ENCODE measurements at regions not wholly inside any gene's neighbourhood (a gene's known extent, or its start where the extent isn't known, plus 50 kb on each side); places are given as distances from the start of the nearest gene placed in this dataset.
"Not testable (repeated sequence)": the region's sequence is repeated elsewhere in the genome, so short reads cannot be mapped to it uniquely, and the experiment has no call there.

DNA sequence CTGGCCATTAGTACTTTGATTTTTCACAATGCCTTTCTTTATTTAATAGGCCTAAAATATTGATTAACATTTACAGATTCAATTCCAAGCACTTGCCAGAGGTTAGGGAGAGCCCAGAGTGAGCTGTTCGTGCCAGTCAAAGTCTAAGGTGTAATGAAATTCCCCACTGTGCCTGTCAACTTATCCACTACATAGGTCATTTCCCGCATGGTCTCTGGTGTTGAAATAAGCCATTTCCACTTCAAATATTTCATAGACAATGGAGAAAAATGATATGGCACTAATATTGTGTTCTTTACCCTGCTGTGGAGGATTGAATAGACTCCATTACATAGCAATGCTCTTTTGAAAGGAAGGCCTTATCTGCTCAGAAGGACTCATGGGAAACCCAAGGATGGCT is 978.1 kb upstream of the CELF2 start:
- no peaks in the 10 kb centered on the region for H3K4me1 Mint-ChIP-seq
- H3K4me3 Mint-ChIP-seq, result no peak overlapping the region
- peaks cover 8% of the 10 kb centered on the region for H3K27me3 Mint-ChIP-seq
- H3K36me3 Mint-ChIP-seq (ENCODE audit: low read depth), result no peaks in the 10 kb centered on the region
- H3K27ac Mint-ChIP-seq, result no peak overlapping the region
- ATAC-seq (replicated peaks), result no peak
- no peaks in the 10 kb centered on the region for H3K9me3 Mint-ChIP-seq

DNA sequence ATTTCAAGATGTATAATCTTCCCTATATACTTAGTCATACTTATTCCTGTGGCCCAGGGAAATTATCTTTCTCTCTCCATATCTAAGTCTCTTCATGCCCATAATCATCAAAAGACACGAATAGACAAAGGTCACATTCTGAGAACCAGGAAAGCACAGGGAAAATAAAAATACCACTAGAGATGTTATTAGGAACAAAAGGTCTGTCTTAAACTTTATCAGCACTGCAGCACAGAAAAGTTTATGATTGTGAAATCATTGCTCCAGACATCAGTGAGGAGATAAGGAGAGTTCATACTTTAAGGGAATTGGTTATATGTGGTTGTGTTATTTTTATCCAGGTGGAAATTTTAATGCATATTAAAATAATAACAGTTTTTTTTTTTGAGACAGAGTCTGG is 974.6 kb upstream of the CELF2 start:
- Mint-ChIP-seq H3K9me3 (no peaks in the 10 kb centered on the region), H3K27me3 (peaks cover 8% of the 10 kb centered on the region), H3K4me1 (no peaks in the 10 kb centered on the region), H3K36me3 (ENCODE audit: low read depth) (no peaks in the 10 kb centered on the region), H3K4me3 (no peak overlapping the region), H3K27ac (no peak overlapping the region)
- no peak for ATAC-seq (replicated peaks)

DNA sequence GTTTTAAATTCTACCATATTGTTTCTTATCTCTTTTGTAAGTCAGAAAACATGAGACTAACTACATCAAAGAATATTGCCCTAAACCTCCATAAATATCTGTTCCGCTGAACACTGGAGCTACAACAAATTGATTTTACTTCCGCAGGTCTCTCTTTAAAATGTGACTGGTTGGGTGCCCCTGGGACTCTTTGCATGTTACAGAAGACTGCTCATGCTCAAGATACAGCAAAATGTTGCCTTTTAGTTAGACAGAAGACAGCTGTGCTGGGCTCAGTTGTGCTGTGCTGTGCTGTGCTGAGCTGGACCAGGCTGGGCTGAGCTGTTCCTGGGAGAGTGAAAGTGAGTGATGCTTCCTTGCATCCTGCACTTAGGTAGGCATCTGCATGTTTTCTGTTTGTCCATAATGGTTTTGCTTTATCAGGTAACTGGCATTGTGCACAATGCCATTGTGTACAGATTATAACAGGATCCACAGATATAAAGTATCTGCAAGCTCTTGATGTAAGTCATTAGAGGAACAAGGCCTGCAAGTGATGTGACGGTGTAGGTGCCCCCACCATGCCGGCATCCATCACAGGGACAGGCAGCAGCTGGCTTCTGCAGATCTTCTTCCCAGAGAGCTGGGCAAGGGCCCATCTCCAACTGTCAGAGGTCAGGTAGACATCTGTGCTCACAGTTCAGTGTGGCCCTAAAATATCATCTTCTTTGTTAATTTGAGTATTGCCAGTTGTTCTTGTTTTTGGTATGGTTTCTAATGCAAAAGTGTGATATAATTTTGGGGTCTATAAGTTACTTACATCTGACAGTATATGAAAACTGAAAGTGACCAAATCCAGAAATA is 972.5 kb upstream of the CELF2 start:
- no peak for ATAC-seq (replicated peaks)
- H3K4me3 Mint-ChIP-seq, result no peak overlapping the region

DNA sequence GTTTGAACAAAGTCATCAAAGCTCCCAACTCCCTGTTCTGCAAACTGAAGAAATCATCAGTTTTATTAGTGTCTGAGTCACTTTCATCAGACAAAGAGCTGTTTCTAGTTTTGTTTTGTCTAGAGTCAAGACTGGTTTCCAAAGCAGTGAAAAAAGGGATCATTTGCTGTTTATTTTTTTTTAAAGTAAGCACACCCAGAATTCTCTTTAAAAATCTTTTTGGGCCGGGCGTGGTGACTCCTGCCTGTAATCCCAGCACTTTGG is 972.0 kb upstream of the CELF2 start:
- ATAC-seq (replicated peaks), result no peak
- H3K9me3 Mint-ChIP-seq, result no peaks in the 10 kb centered on the region
- H3K4me3 Mint-ChIP-seq, result no peak overlapping the region
- peaks cover 8% of the 10 kb centered on the region for H3K27me3 Mint-ChIP-seq
- no peaks in the 10 kb centered on the region for H3K4me1 Mint-ChIP-seq
- no peaks in the 10 kb centered on the region for H3K36me3 Mint-ChIP-seq (ENCODE audit: low read depth)
- H3K27ac Mint-ChIP-seq, result no peak overlapping the region

More for the DNA sequence above, 972.5 kb upstream of the CELF2 start:
- Mint-ChIP-seq H3K4me1 (no peaks in the 10 kb centered on the region), H3K27ac (no peak overlapping the region), H3K36me3 (ENCODE audit: low read depth) (no peaks in the 10 kb centered on the region), H3K27me3 (peaks cover 8% of the 10 kb centered on the region), H3K9me3 (no peaks in the 10 kb centered on the region)

DNA sequence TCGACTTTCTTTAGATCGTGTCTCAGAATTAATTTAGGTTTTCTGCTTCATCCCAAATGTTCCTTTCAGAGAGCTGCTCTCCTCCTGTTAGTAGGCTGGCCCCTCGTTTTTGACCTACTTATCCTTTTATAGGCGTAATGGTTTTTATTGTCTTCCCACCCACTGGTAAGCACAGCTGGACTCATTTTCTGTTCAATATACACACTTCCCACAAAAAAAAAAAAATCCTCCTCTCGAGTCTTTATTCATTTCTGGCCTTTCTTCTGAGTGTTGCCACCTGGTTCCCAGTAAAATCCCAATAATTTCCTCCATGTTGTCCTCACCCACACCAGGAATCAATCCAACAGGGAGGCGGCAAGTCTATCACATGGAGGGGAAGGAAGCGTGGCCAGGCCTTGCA is 970.2 kb upstream of the CELF2 start:
- Mint-ChIP-seq H3K36me3 (ENCODE audit: low read depth) (no peaks in the 10 kb centered on the region), H3K4me1 (no peaks in the 10 kb centered on the region), H3K27me3 (peaks cover 3% of the 10 kb centered on the region), H3K4me3 (no peak overlapping the region), H3K27ac (no peak overlapping the region), H3K9me3 (no peaks in the 10 kb centered on the region)
- no peak for ATAC-seq (replicated peaks)

DNA sequence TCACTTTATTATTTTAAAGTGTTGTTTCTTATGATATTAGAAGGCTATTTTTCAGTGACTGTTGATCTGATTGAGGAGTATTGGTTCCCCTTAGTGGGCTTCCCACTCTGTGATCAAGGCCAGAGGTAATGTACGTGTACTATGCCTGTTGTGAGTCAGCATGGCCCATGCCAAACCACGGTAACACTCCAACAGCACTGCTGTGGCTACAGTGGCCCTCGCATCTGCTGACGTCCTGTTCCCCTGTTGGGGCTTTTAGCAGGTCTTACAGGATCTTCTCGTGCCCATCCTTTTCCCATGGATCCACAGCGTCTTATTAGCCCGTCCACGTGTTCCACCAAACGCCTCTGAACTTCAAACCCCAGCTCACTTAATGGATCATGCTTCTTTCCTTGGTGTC is 964.6 kb upstream of the CELF2 start:
- no peaks in the 10 kb centered on the region for H3K9me3 Mint-ChIP-seq
- H3K4me1 Mint-ChIP-seq, result no peaks in the 10 kb centered on the region
- no peaks in the 10 kb centered on the region for H3K36me3 Mint-ChIP-seq (ENCODE audit: low read depth)
- no peak overlapping the region for H3K27ac Mint-ChIP-seq
- ATAC-seq (replicated peaks), result no peak
- H3K27me3 Mint-ChIP-seq, result peaks cover 12% of the 10 kb centered on the region
- no peak overlapping the region for H3K4me3 Mint-ChIP-seq

DNA sequence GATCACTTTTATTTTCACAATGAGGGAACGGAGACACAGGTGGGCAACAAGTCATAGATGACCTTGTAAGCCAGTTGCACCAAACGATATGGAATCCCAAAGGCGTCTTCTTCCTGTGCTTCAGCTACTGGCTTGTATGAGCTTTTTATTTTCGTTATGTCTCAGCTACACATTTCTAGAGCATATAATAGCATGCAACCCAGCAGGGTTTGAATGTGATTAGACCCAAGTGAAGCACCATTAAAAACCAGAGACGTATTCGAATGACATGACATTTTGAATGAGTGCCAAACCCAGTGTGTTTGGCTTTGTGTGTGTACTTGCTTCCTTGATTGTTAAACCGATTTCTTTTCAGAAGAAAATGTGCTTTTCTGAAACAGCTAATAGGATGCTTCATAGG is 963.2 kb upstream of the CELF2 start:
- Mint-ChIP-seq H3K4me1 (no peaks in the 10 kb centered on the region), H3K36me3 (ENCODE audit: low read depth) (no peaks in the 10 kb centered on the region), H3K27me3 (peaks cover 12% of the 10 kb centered on the region), H3K9me3 (no peaks in the 10 kb centered on the region), H3K4me3 (no peak overlapping the region), H3K27ac (no peak overlapping the region)
- no peak for ATAC-seq (replicated peaks)

DNA sequence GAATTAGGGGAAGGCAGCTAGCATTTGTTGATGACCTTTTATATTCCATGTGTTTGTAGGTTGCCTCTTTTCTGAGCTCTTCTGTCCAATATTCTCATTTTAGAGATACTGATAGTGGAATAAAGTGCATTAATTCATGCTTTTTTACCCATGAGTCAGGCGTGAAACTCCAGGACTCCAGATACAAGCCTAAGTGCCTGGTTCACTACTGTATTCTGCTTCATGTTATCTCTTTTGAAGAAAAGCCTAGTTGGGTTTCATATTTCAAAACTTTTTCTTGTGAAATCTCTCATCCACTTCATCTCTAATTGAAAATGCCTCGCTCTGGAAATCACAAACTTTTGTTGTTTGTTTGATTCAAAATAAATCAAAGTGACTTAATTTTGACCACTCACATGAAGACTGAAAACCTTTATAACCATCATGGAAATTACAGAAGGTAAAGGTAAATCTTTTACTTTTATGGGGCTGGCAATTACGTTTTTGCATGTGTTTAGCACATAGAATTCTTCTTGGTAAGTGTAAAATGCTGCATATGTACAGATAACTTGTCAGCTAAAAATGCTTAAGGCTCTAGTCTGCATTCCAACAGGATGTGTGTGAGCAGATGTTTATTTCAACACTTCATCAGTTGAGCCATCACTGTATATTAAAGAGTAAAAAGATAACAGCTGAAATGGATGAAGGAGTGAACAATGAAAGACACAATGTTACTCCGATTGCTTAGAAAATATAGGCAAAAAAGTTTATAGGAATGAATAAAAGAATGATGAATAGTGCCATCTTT is 961.8 kb upstream of the CELF2 start:
- Mint-ChIP-seq H3K9me3 (no peaks in the 10 kb centered on the region), H3K4me1 (no peaks in the 10 kb centered on the region), H3K27me3 (peaks cover 12% of the 10 kb centered on the region), H3K27ac (no peak overlapping the region), H3K36me3 (ENCODE audit: low read depth) (no peaks in the 10 kb centered on the region), H3K4me3 (no peak overlapping the region)
- ATAC-seq (replicated peaks), result no peak

DNA sequence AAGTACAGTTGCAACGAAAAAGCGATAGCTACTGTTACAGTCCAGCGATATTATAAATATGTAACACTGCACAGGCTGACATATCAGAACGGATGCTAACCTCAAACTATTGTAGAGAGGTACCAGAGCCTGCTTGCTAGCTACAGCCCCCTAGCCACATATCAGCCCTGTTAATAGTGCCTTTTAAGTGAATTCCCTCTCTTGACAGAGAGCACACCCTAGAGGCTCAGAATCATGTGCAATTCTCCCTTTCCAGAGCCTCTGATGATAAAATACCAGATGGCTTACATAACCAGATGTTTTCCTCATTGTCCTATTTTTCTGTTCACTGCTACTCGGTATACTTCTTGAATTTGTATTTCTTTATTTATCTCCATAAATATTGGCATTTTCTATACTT is 960.7 kb upstream of the CELF2 start:
- no peaks in the 10 kb centered on the region for H3K4me1 Mint-ChIP-seq
- H3K9me3 Mint-ChIP-seq, result no peaks in the 10 kb centered on the region
- no peak for ATAC-seq (replicated peaks)
- no peaks in the 10 kb centered on the region for H3K36me3 Mint-ChIP-seq (ENCODE audit: low read depth)
- H3K27ac Mint-ChIP-seq, result no peak overlapping the region
- peaks cover 12% of the 10 kb centered on the region for H3K27me3 Mint-ChIP-seq
- no peak overlapping the region for H3K4me3 Mint-ChIP-seq

DNA sequence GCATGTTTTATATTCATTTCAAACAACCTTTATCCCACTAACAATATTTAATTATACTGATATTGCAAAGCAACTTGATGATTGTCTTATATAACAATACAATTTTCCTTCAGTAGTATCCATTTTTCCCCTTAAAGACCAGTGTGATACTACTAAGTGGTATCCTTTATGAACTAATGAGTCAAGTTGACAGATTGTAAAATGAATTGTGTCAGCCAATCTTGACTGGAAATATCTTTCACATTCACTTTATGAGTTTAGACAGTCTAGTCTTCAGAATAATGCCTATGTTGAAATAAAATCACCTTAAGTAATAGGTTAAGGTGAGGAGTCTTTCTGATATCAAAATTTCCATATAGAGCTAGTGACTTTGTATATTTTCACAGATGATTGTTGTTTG is 950.0 kb upstream of the CELF2 start:
- H3K27me3 Mint-ChIP-seq, result peaks cover 3% of the 10 kb centered on the region
- no peak overlapping the region for H3K27ac Mint-ChIP-seq
- no peaks in the 10 kb centered on the region for H3K4me1 Mint-ChIP-seq
- no peak overlapping the region for H3K4me3 Mint-ChIP-seq
- no peaks in the 10 kb centered on the region for H3K9me3 Mint-ChIP-seq
- H3K36me3 Mint-ChIP-seq (ENCODE audit: low read depth), result no peaks in the 10 kb centered on the region
- ATAC-seq (replicated peaks), result no peak

DNA sequence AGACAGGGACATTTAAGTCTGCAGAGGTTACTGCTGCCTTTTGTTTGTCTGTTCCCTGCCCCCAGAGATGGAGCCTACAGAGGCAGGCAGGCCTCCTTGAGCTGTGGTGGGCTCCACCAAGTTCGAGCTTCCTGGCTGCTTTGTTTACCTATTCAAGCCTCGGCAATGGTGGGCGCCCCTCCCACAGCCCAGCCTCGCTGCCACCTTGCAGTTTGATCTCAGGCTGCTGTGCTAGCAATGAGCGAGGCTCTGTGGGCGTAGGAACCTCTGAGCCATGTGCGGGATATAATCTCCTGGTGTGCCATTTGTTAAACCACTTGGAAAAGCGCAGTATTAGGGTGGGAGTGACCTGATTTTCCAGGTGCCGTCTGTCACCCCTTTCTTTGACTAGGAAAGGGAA is 942.8 kb upstream of the CELF2 start:
- not testable (repeated sequence) for H3K27me3 Mint-ChIP-seq; H3K4me1 Mint-ChIP-seq; H3K27ac Mint-ChIP-seq; H3K9me3 Mint-ChIP-seq; H3K4me3 Mint-ChIP-seq; ATAC-seq (replicated peaks); H3K36me3 Mint-ChIP-seq (ENCODE audit: low read depth)

DNA sequence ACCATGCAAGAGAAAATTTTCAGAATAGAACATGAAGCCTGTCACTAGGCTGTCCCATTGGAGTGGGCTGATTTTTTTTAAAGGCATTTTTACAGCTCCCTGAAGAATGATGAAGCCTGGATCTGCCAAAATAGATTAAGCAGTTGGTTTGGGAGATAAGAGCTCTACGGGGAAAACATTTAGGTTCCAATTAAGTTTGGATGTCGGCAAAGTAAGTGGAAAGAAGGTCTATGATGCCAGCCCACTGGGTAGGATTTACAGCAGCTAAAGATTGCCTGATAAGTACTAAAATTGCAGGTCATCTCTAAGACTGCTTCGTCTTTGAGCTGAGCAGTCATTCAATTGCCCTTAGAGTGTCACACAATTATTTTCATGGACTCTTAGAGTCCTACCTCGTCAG is 939.2 kb upstream of the CELF2 start:
- H3K9me3 Mint-ChIP-seq, result peaks cover 4% of the 10 kb centered on the region
- ATAC-seq (replicated peaks), result no peak
- H3K36me3 Mint-ChIP-seq (ENCODE audit: low read depth), result no peaks in the 10 kb centered on the region
- H3K27me3 Mint-ChIP-seq, result peaks cover 4% of the 10 kb centered on the region
- H3K27ac Mint-ChIP-seq, result no peak overlapping the region
- H3K4me1 Mint-ChIP-seq, result no peaks in the 10 kb centered on the region
- no peak overlapping the region for H3K4me3 Mint-ChIP-seq

DNA sequence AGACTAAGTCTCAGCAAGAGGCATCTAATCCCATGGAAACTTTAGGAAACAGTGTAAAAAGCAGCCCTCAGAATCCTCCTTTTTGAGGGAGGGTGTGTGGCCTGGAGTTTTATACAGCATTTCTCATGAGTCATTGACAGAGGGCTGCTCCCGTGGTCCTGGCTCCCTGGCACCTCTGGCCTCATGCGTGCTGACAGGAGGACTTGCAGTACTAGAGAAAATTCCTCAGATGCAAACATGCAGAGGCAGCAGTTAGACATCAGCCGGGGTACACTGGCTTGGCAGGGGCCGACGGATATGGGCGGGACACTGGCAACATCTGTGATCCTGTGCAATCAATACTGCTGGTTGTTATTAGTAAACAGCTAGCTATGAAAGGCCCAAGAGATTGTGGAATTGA is 925.1 kb upstream of the CELF2 start:
- no peaks in the 10 kb centered on the region for H3K4me1 Mint-ChIP-seq
- H3K9me3 Mint-ChIP-seq, result no peaks in the 10 kb centered on the region
- ATAC-seq (replicated peaks), result no peak
- no peaks in the 10 kb centered on the region for H3K36me3 Mint-ChIP-seq (ENCODE audit: low read depth)
- no peak overlapping the region for H3K4me3 Mint-ChIP-seq
- H3K27me3 Mint-ChIP-seq, result peaks cover 8% of the 10 kb centered on the region
- H3K27ac Mint-ChIP-seq, result no peak overlapping the region

DNA sequence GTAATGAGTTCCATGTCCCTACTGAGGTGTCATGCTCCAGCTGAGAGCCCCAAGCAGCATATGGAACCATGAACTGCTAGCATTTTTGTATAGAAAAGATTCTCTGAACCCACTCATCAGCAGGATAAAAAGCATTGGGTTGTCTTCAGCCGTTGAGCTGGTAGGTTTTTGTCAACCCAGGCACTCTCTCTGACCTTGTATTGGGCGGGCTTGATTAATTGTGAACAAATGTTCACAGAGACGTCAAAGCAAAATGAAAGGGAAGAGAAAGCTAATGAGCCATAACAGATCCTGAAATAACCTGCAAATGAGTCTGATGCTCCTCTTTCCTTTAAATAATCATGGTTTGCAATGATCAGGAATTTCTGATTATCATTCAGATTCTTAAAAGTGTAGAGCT is 924.7 kb upstream of the CELF2 start:
- no peaks in the 10 kb centered on the region for H3K4me1 Mint-ChIP-seq
- H3K27me3 Mint-ChIP-seq, result peaks cover 8% of the 10 kb centered on the region
- H3K9me3 Mint-ChIP-seq, result no peaks in the 10 kb centered on the region
- no peaks in the 10 kb centered on the region for H3K36me3 Mint-ChIP-seq (ENCODE audit: low read depth)
- H3K4me3 Mint-ChIP-seq, result no peak overlapping the region
- H3K27ac Mint-ChIP-seq, result no peak overlapping the region
- no peak for ATAC-seq (replicated peaks)

DNA sequence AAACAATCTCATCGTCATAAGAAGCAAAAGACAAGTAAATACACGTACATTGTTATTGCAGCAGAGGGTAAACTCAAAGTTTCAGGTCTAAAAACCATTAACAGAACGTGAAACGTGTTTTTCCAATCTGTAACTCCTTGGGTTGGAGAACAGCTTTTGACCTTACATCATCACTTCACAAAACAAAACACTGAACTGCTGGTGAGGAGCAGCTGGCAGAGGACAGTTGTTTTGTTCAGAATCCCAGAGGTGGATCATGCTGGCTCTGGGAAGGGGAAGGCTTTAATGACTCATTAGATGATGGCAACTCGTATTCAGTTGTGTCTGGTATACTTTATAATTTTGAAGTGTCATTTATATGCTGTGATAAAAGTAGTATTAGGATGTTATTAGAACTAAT is 923.0 kb upstream of the CELF2 start:
- no peak overlapping the region for H3K27ac Mint-ChIP-seq
- no peaks in the 10 kb centered on the region for H3K4me1 Mint-ChIP-seq
- peaks cover 4% of the 10 kb centered on the region for H3K9me3 Mint-ChIP-seq
- no peak overlapping the region for H3K4me3 Mint-ChIP-seq
- H3K27me3 Mint-ChIP-seq, result peaks cover 8% of the 10 kb centered on the region
- H3K36me3 Mint-ChIP-seq (ENCODE audit: low read depth), result no peaks in the 10 kb centered on the region
- no peak for ATAC-seq (replicated peaks)

All from activated T-helper 17 cell treated with anti-CD3 and anti-CD28 coated beads, Interleukin-2, amount 50 U/mL, for 72 hours (primary cell).